Calu3 (cell line): ENCODE measurements at regions not wholly inside any gene's neighbourhood (a gene's known extent, or its start where the extent isn't known, plus 50 kb on each side); places are given as distances from the start of the nearest gene placed in this dataset.

Experiments
- BruUV-seq: library from RNA; stranded (reverse); fragments of 400-500 nt; replicated peaks from 2 replicates; lab custom pipeline; 2021; lab: Mats Ljungman, UMichigan
- CTCF ChIA-PET: fragments of 300-600 bp; sonication (Branson Sonifier 250); formaldehyde crosslinking; loops from one replicate; lab custom pipeline; 2022; ENCODE audit warnings: antibody characterized with exemption; lab: Charles Lee
- DNase-seq: peaks from one replicate; pipeline ENCODE4 v3.0.0; 2022
- H3K27ac Mint-ChIP-seq: one replicate; pipeline ENCODE4 v1.8.0; 2022; ENCODE audit warnings: mixed read lengths; ENCODE audit not compliant: unreplicated experiment
- H3K27me3 Mint-ChIP-seq: one replicate; pipeline ENCODE4 v1.8.0; 2022; ENCODE audit warnings: mixed read lengths; ENCODE audit not compliant: unreplicated experiment
- H3K36me3 Mint-ChIP-seq: one replicate; pipeline ENCODE4 v1.8.0; 2022; ENCODE audit warnings: mild to moderate bottlenecking, moderate library complexity, mixed read lengths; ENCODE audit not compliant: insufficient read depth, unreplicated experiment
- H3K4me1 Mint-ChIP-seq: one replicate; pipeline ENCODE4 v1.8.0; 2022; ENCODE audit warnings: mild to moderate bottlenecking, low read depth, mixed read lengths; ENCODE audit not compliant: unreplicated experiment
- H3K4me3 Mint-ChIP-seq: one replicate; pipeline ENCODE4 v1.8.0; 2022; ENCODE audit warnings: mild to moderate bottlenecking, low read depth, moderate library complexity, mixed read lengths; ENCODE audit not compliant: unreplicated experiment
- H3K9me3 Mint-ChIP-seq: one replicate; pipeline ENCODE4 v1.8.0; 2022; ENCODE audit warnings: low read depth, mixed read lengths; ENCODE audit not compliant: unreplicated experiment
- intact Hi-C: fragments of 100-400 bp; cut with micrococcal nuclease; formaldehyde crosslinking; loops from one replicate; pipeline ENCODE4 v1.10.0; 2022; ENCODE audit not compliant: unreplicated experiment
- TF ChIP-seq, protein P1 (sequence below): fragments of 200-600 bp; IDR thresholded peaks from one replicate; pipeline ENCODE4 v1.8.0; 2022; ENCODE audit warnings: antibody characterized with exemption; ENCODE audit not compliant: unreplicated experiment

DNA sequence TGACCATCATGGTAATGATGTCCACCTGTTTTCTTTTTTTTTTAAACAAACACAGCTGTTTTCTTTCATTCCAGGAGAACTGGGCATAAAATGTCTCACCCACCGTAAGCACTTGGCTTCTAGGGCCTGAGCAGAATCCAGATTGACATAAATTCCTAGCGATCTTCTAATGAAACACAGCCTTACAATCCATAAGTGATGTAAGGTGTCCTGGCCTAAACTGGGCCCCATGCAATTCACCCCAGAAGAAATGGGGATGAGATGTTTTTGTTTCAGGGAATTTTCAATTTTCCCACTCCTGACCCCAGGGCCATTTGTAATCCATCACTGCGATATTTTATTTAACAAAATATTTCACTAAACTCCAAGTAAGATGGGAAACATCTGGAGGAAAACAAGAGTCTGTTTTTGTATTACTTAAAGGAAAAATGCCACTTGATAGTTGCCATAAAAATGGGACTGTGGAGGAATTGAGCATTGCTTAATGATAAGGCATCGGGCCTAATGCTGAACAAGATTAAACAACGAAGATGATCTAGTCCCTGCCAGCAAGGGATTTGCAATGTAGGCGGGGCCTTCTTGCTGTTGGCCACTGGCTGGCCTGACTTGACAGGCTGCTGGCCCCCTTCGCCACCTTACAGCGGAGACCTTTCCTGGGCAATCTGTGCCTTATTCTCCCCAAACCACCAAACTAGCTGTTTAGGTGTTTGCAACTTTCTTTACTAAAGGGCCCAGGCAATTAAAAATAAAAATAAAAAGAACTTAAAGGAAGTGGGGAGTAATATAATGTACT is 183.7 kb downstream of the CD109 start:
- TF ChIP-seq, protein P1, sequence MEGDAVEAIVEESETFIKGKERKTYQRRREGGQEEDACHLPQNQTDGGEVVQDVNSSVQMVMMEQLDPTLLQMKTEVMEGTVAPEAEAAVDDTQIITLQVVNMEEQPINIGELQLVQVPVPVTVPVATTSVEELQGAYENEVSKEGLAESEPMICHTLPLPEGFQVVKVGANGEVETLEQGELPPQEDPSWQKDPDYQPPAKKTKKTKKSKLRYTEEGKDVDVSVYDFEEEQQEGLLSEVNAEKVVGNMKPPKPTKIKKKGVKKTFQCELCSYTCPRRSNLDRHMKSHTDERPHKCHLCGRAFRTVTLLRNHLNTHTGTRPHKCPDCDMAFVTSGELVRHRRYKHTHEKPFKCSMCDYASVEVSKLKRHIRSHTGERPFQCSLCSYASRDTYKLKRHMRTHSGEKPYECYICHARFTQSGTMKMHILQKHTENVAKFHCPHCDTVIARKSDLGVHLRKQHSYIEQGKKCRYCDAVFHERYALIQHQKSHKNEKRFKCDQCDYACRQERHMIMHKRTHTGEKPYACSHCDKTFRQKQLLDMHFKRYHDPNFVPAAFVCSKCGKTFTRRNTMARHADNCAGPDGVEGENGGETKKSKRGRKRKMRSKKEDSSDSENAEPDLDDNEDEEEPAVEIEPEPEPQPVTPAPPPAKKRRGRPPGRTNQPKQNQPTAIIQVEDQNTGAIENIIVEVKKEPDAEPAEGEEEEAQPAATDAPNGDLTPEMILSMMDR = no peak
- no peaks in the 10 kb centered on the region for H3K4me1 Mint-ChIP-seq
- H3K36me3 Mint-ChIP-seq = no peaks in the 10 kb centered on the region
- H3K9me3 Mint-ChIP-seq = peaks cover under 1% of the 10 kb centered on the region
- intact Hi-C loops = no loop called here
- CTCF ChIA-PET = no interaction called here
- no peak overlapping the region for H3K4me3 Mint-ChIP-seq
- H3K27ac Mint-ChIP-seq = no peak overlapping the region
- no peak for DNase-seq
- H3K27me3 Mint-ChIP-seq = no peaks in the 10 kb centered on the region
- BruUV-seq = no TSS peak

- BruUV-seq = no TSS peak
- CTCF ChIA-PET = no interaction called here
- H3K27ac Mint-ChIP-seq = no peak overlapping the region
- TF ChIP-seq, protein P1 = no peak
- no peaks in the 10 kb centered on the region for H3K36me3 Mint-ChIP-seq
- no peaks in the 10 kb centered on the region for H3K4me1 Mint-ChIP-seq
- H3K27me3 Mint-ChIP-seq = no peaks in the 10 kb centered on the region
- intact Hi-C loops = no loop called here
- H3K9me3 Mint-ChIP-seq = peaks cover 2% of the 10 kb centered on the region
- no peak overlapping the region for H3K4me3 Mint-ChIP-seq
- DNase-seq = no peak
These were observed 182.4 kb downstream of the CD109 start for GRCh38 chr6:73878403-73878802.
